GM12878 (cell line): ENCODE measurements at regions not wholly inside any gene's neighbourhood (a gene's known extent, or its start where the extent isn't known, plus 50 kb on each side); places are given as distances from the start of the nearest gene placed in this dataset.

ENCODE experiments used
- ATAC-seq: fragments of 200-7000 bp; cut with Tn5 transposase; 3 replicates; pipeline ENCODE4 v1.9.1; 2020; ENCODE audit warnings: mild to moderate bottlenecking, moderate library complexity
- BruUV-seq: library from RNA; stranded (reverse); fragments of 400-500 nt; replicated peaks from 2 replicates; lab custom pipeline; 2021; lab: Mats Ljungman, UMichigan
- CTCF ChIA-PET: fragments of 300-600 bp; sonication (Branson Sonifier 250); formaldehyde crosslinking; extraction: SDS; loops from one replicate; lab custom pipeline; 2021; ENCODE audit warnings: inconsistent platforms; lab: Yijun Ruan, JAX
- POLR2A ChIA-PET: fragments of 350-600 bp; formaldehyde crosslinking; extraction: SDS; loops from one replicate; lab custom pipeline; 2021; ENCODE audit warnings: inconsistent platforms; lab: Charles Lee
- RAD21 ChIA-PET: fragments of 300-600 bp; sonication (Branson Sonifier 250); formaldehyde crosslinking; loops from one replicate; lab custom pipeline; 2023; ENCODE audit warnings: antibody characterized with exemption; ENCODE audit not compliant: unreplicated experiment; lab: Charles Lee
- SMC1A ChIA-PET: fragments of 300-600 bp; sonication (Branson Sonifier 250); formaldehyde crosslinking; loops from one replicate; lab custom pipeline; 2023; ENCODE audit not compliant: unreplicated experiment, uncharacterized antibody; lab: Charles Lee
- DNase-seq: peaks from one replicate; pipeline ENCODE4 v3.0.0-alpha.2; 2011; ENCODE audit warnings: low read depth, low spot score
- FAIRE-seq: peaks from 3 replicates; lab custom pipeline; 2011; peaks lifted over from hg19 to GRCh38; lab: Jason Lieb, UNC
- H2AFZ ChIP-seq: 2 replicates; pipeline ENCODE4 v1.6.0; 2011; ENCODE audit warnings: low read depth, low read length, control low read depth; ENCODE audit not compliant: control insufficient read depth
- H3K27ac ChIP-seq: 2 replicates; pipeline ENCODE4 v1.5.1; 2011; ENCODE audit warnings: control low read depth; ENCODE audit not compliant: control insufficient read depth, insufficient read depth
- H3K27me3 ChIP-seq, 2 experiments: replicated peaks in 1 of 2; 2 replicates each; pipeline versions ENCODE4 v1.6.0 to v1.6.1; 2011; ENCODE audit warnings: low read length in 1 of 2; ENCODE audit not compliant: control insufficient read depth in 2 of 2, insufficient read depth in 2 of 2
- H3K36me3 ChIP-seq, 2 experiments: 2 replicates each; pipeline ENCODE4 v1.5.1; 2011; ENCODE audit warnings: low read length in 1 of 2; ENCODE audit not compliant: control insufficient read depth in 2 of 2, insufficient read depth in 2 of 2
- H3K4me1 ChIP-seq: 2 replicates; pipeline ENCODE4 v1.6.1; 2011; ENCODE audit warnings: mild to moderate bottlenecking, low read length, moderate library complexity, mixed read lengths; ENCODE audit not compliant: control insufficient read depth, insufficient read depth
- H3K4me2 ChIP-seq: 2 replicates; pipeline ENCODE4 v1.6.0; 2011; ENCODE audit warnings: control low read depth; ENCODE audit not compliant: control insufficient read depth, insufficient read depth
- H3K4me3 ChIP-seq: fragments of 200-600 bp; sonication (generic); 2 replicates; pipeline ENCODE4 v1.5.1; 2016
- H3K79me2 ChIP-seq: 2 replicates; pipeline ENCODE4 v1.6.0; 2011; ENCODE audit warnings: low read length; ENCODE audit not compliant: control insufficient read depth, insufficient read depth
- H3K9ac ChIP-seq: 2 replicates; pipeline ENCODE4 v1.8.0; 2011; ENCODE audit warnings: low read length, control low read depth, mixed read lengths; ENCODE audit not compliant: control insufficient read depth, insufficient read depth
- H3K9me3 ChIP-seq: replicated peaks from 3 replicates; pipeline ENCODE4 v1.5.1; 2011; ENCODE audit warnings: mild to moderate bottlenecking, low read length; ENCODE audit not compliant: control insufficient read depth, insufficient read depth
- H4K20me1 ChIP-seq: 2 replicates; pipeline ENCODE4 v1.6.0; 2011; ENCODE audit not compliant: control insufficient read depth, insufficient read depth
- CHD1 ChIP-seq: IDR thresholded peaks from 2 replicates; pipeline ENCODE4 v1.6.1; 2012; ENCODE audit warnings: low read depth, low read length, improper control_type of control experiment
- CUX1 ChIP-seq: IDR thresholded peaks from 2 replicates; pipeline ENCODE4 v1.6.1; 2012; ENCODE audit warnings: improper control_type of control experiment, low read depth, low read length; ENCODE audit not compliant: insufficient replicate concordance
- FOS ChIP-seq: IDR thresholded peaks from 3 replicates; pipeline ENCODE4 v1.6.1; 2011; ENCODE audit warnings: borderline replicate concordance; ENCODE audit not compliant: insufficient read length; ENCODE audit errors: extremely low read depth
- MAX ChIP-seq: IDR thresholded peaks from 2 replicates; pipeline ENCODE4 v1.6.1; 2012; ENCODE audit warnings: low read depth, low read length, improper control_type of control experiment
- MLLT1 ChIP-seq: fragments of 450-650 bp; IDR thresholded peaks from 2 replicates; pipeline ENCODE4 v1.6.1; 2016; ENCODE audit warnings: mild to moderate bottlenecking
- MYC ChIP-seq: IDR thresholded peaks from 2 replicates; pipeline ENCODE4 v1.6.1; 2011; ENCODE audit warnings: mild to moderate bottlenecking, low read length, moderate library complexity, inconsistent platforms; ENCODE audit not compliant: insufficient read depth, insufficient replicate concordance, insufficient read length, severe bottlenecking
- NFIC ChIP-seq: IDR thresholded peaks from 2 replicates; pipeline ENCODE4 v1.6.1; 2012; ENCODE audit warnings: low read depth, mild to moderate bottlenecking, inconsistent platforms, low read length, moderate library complexity
- SKIL ChIP-seq: fragments of 450-650 bp; IDR thresholded peaks from 2 replicates; pipeline ENCODE4 v1.6.1; 2017; ENCODE audit warnings: mild to moderate bottlenecking, low read depth, inconsistent platforms; ENCODE audit not compliant: poor library complexity, severe bottlenecking
- TCF7 ChIP-seq: IDR thresholded peaks from 2 replicates; pipeline ENCODE4 v1.6.1; 2014; ENCODE audit warnings: antibody characterized with exemption, borderline replicate concordance
- ZBTB4 ChIP-seq: fragments of 450-650 bp; formaldehyde crosslinking; IDR thresholded peaks from 2 replicates; pipeline ENCODE4 v1.4.0; 2022; ENCODE audit warnings: mild to moderate bottlenecking, moderate library complexity
- WGBS: methylation state at CpG from one replicate; pipeline ENCODE4 v1.1.6; 2016; ENCODE audit warnings: low lambda C conversion rate; ENCODE audit not compliant: insufficient replicate concordance, insufficient coverage; ENCODE audit errors: missing lambda C conversion rate; 5-methylcytosine and 5-hydroxymethylcytosine counted together
- in situ Hi-C: fragments of 300-500 bp; cut with MboI; formaldehyde crosslinking; loops from 9 replicates; pipeline ENCODE4 v1.14.3; 2018; ENCODE audit warnings: mixed read lengths
- intact Hi-C: fragments of 100-400 bp; cut with micrococcal nuclease; formaldehyde crosslinking; loops from one replicate; pipeline ENCODE4 v1.14.2; 2022; ENCODE audit not compliant: unreplicated experiment

GRCh38 chr5:142211918-142212317 lies 103.3 kb downstream of the NDFIP1 start:
- intact Hi-C loops (no loop called here), in situ Hi-C loops (no loop called here)
- H3K27me3 ChIP-seq: no peaks in the 10 kb centered on the region
- H3K79me2 ChIP-seq: no peaks in the 10 kb centered on the region
- RAD21 ChIA-PET: no interaction called here
- SMC1A ChIA-PET: no interaction called here
- CTCF ChIA-PET: interaction anchor here (0.6 kb wide), 1 partner anchor 46 kb away, joined by 3 read pairs; no protein-coding TSS in a partner anchor
- 33% methylated on average over 3 of the region's 3 CpGs for WGBS
- no peaks in the 10 kb centered on the region for H4K20me1 ChIP-seq
- no peak for ATAC-seq
- POLR2A ChIA-PET: no interaction called here
- H3K9me3 ChIP-seq: no peaks in the 10 kb centered on the region
- no peak overlapping the region for H2AFZ ChIP-seq
- no TSS peak for BruUV-seq
- FAIRE-seq: no peak
- H3K4me1 ChIP-seq: no peaks in the 10 kb centered on the region
- no peak overlapping the region for H3K9ac ChIP-seq
- H3K4me3 ChIP-seq: no peak overlapping the region
- no peak overlapping the region for H3K4me2 ChIP-seq
- no peak for DNase-seq
- H3K36me3 ChIP-seq: no peaks in the 10 kb centered on the region
- no peak overlapping the region for H3K27ac ChIP-seq
- TF ChIP-seq MAX (no peak), MLLT1 (no peak), ZBTB4 (no peak), TCF7 (no peak), CUX1 (no peak), MYC (no peak), SKIL (no peak), NFIC (no peak), FOS (no peak), CHD1 (no peak)
